IPS-20b (cell line): ENCODE measurements at regions not wholly inside any gene's neighbourhood (a gene's known extent, or its start where the extent isn't known, plus 50 kb on each side); places are given as distances from the start of the nearest gene placed in this dataset.
"Not testable (repeated sequence)": the region's sequence is repeated elsewhere in the genome, so short reads cannot be mapped to it uniquely, and the experiment has no call there.

ENCODE experiments used
- H3K27ac ChIP-seq: one replicate; pipeline ENCODE4 v1.5.1; 2013; ENCODE audit warnings: low read length
- H3K27me3 ChIP-seq: 2 replicates; pipeline ENCODE4 v1.6.1; 2013; ENCODE audit warnings: mild to moderate bottlenecking, low read length, inconsistent platforms; ENCODE audit not compliant: insufficient read depth
- H3K36me3 ChIP-seq: 2 replicates; pipeline ENCODE4 v1.6.1; 2013; ENCODE audit warnings: low read depth, mild to moderate bottlenecking, inconsistent platforms, low read length, moderate library complexity; ENCODE audit not compliant: insufficient read depth
- H3K4me1 ChIP-seq: 2 replicates; pipeline ENCODE4 v1.6.1; 2013; ENCODE audit warnings: mild to moderate bottlenecking, control low read depth, inconsistent platforms, low read length, moderate library complexity; ENCODE audit not compliant: insufficient read depth
- H3K4me3 ChIP-seq: 2 replicates; pipeline ENCODE4 v1.5.1; 2013; ENCODE audit warnings: mild to moderate bottlenecking, low read length, inconsistent platforms
- H3K9ac ChIP-seq: 2 replicates; pipeline ENCODE4 v1.6.1; 2013; ENCODE audit warnings: low read depth, mild to moderate bottlenecking, inconsistent platforms, low read length, moderate library complexity
- H3K9me3 ChIP-seq: 2 replicates; pipeline ENCODE4 v1.6.1; 2013; ENCODE audit warnings: mild to moderate bottlenecking, low read depth, low read length, inconsistent platforms; ENCODE audit not compliant: insufficient read depth

DNA sequence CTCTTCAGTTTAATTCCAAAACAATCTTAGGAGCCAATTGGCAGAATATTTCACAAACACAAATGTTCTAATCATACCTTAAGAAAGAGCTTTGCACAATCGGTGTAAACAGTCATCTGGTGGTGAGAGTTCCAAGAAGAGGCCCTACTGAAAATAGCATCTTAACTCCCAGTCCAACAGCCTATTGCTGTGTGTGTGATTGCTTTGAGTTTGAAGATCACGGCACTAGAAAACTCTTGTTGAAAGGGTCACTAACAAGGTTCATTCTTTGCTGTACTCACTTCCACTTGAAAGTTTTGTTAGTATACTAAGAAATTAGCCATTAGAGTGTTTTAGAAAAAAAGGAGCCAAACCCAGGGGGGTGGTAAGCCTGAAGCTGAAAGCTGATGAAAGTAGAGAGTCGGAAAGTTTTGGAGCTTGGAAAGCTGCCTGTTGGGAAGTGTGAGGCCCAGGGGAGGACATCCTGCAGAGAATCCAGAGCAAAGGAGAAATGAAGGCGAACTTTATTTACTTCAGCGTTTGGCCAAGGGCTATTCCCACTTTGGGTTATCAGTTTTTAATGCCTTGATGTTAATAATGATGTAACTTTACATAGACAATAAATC lies 180.3 kb upstream of the GHR start:
- Histone ChIP-seq H3K27ac (no peak overlapping the region), H3K4me3 (no peak overlapping the region), H3K36me3 (no peaks in the 10 kb centered on the region), H3K4me1 (no peaks in the 10 kb centered on the region), H3K27me3 (no peaks in the 10 kb centered on the region), H3K9ac (no peak overlapping the region), H3K9me3 (peaks cover 8% of the 10 kb centered on the region; the same call in 1 of the 2 replicates)

- H3K9ac ChIP-seq = no peak overlapping the region
- H3K4me3 ChIP-seq = no peak overlapping the region
These were observed 170.9 kb upstream of the GHR start for GRCh38 chr5:42252306-42252705.

DNA sequence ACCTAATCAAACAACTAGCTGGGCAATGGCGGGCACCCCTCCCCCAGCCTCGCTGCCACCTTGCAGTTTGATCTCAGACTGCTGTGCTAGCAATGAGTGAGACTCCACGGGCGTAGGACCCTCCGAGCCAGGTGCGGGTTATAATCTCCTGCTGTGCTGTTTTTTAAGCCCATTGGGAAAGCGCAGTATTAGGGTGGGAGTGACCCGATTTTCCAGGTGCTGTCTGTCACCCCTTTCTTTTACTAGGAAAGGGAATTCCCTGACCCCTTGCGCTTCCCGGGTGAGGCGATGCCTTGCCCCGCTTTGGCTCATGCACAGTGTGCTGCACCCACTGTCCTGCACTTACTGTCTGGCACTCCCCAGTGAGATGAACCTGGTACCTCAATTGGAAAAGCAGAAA lies 163.3 kb upstream of the GHR start:
- H3K9me3 ChIP-seq, H3K4me1 ChIP-seq, H3K4me3 ChIP-seq, H3K36me3 ChIP-seq, H3K27me3 ChIP-seq, H3K9ac ChIP-seq, H3K27ac ChIP-seq: not testable (repeated sequence)

More at GRCh38 chr5:42252306-42252705, 170.9 kb upstream of the GHR start:
- no peaks in the 10 kb centered on the region for H3K27me3 ChIP-seq
- no peak overlapping the region for H3K27ac ChIP-seq
- no peaks in the 10 kb centered on the region for H3K9me3 ChIP-seq
- no peaks in the 10 kb centered on the region for H3K36me3 ChIP-seq
- no peaks in the 10 kb centered on the region for H3K4me1 ChIP-seq

- Histone ChIP-seq H3K4me1 (no peaks in the 10 kb centered on the region), H3K9me3 (no peaks in the 10 kb centered on the region), H3K27ac (no peak overlapping the region), H3K9ac (no peak overlapping the region), H3K4me3 (no peak overlapping the region), H3K27me3 (no peaks in the 10 kb centered on the region), H3K36me3 (no peaks in the 10 kb centered on the region)
These were observed 156.1 kb upstream of the GHR start for GRCh38 chr5:42267091-42267490.

DNA sequence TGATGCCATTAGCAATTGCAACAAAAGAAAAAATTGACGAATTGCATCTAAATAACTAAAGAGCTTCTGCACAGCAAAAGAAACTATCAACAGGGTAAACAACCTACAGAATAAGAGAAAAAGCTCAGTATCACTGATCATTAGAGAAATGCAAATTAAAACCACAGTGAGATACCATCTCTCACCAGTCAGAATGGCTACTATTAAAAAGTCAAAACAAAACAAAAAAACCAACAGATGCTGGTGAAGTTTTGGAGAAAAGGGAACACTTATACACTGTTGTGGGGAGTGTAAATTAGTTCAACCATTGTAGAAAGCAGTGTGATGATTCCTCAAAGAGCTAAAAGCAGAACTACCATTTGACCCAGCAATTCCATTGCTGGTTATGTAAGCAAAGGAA lies 155.1 kb upstream of the GHR start:
- not testable (repeated sequence) for H3K27ac ChIP-seq, H3K9me3 ChIP-seq, H3K36me3 ChIP-seq, H3K4me1 ChIP-seq, H3K4me3 ChIP-seq, H3K9ac ChIP-seq, H3K27me3 ChIP-seq

GRCh38 chr5:42268630-42269029 lies 154.6 kb upstream of the GHR start:
- no peaks in the 10 kb centered on the region for H3K27me3 ChIP-seq
- H3K4me1 ChIP-seq = no peaks in the 10 kb centered on the region
- no peak overlapping the region for H3K4me3 ChIP-seq
- no peak overlapping the region for H3K9ac ChIP-seq
- no peaks in the 10 kb centered on the region for H3K9me3 ChIP-seq
- no peaks in the 10 kb centered on the region for H3K36me3 ChIP-seq
- H3K27ac ChIP-seq = no peak overlapping the region

DNA sequence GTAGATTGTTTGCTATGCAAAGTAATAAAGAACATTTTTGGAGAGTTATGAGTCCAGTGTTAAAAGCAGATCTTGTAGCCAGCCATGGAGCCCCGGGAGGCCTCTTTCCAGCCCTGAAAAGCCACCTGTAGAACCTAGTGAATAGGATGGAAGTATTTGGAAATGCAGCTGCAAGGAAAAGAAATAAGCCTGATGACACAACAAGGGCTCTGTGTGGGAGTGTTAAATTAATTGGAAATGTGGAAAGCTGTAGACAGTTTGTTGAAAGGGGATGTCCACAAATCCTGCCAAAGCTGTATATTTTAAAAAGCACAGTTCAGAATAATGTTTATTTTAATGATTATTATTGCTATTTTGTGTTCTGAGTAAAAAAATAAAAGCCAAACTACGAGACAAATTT lies 152.5 kb upstream of the GHR start:
- Histone ChIP-seq H3K4me1 (no peaks in the 10 kb centered on the region), H3K27ac (no peak overlapping the region), H3K4me3 (no peak overlapping the region), H3K9me3 (no peaks in the 10 kb centered on the region), H3K27me3 (no peaks in the 10 kb centered on the region), H3K9ac (no peak overlapping the region), H3K36me3 (no peaks in the 10 kb centered on the region)

GRCh38 chr5:42274913-42275312 lies 148.3 kb upstream of the GHR start:
- Histone ChIP-seq H3K27me3 (no peaks in the 10 kb centered on the region), H3K4me1 (no peaks in the 10 kb centered on the region), H3K36me3 (no peaks in the 10 kb centered on the region), H3K9ac (no peak overlapping the region), H3K9me3 (no peaks in the 10 kb centered on the region), H3K4me3 (no peak overlapping the region), H3K27ac (no peak overlapping the region)

DNA sequence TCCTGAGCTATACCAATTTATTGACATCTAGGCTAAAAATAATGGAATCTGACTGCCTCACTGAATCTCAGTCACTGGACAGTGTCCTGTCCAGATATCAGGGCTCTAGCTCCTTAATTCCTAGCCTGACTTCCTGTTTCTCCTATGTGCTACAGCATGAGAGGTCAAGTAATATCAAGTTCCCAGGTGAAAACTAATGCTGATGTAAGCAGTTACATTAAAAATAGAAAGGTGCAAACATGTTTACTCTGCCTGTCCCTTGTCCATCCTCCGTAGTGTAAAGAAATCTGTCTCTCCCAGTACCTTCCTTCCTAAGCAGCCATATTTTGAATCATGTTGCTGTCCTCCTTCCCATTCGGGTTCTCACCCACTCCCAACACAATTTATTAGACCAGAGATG lies 145.9 kb upstream of the GHR start:
- H3K9me3 ChIP-seq = no peaks in the 10 kb centered on the region

DNA sequence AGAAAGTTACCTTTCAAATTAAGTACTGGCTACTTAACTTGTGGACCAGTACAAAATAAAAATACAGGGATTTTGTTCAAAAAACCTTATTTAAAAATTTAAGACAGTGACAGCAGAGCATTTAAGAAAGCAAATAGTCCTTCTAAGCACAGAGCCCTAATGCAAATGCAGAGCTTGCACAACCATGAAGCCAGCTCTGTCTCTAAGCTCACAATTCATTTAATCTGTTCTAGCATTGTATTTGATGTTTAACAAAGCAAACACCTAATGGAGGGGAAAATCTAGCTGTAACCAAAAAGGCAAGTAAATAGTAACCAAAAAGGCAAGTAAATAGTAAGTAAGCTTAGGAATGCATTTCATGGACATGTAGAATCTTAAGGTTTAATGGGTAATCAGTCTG lies 138.7 kb upstream of the GHR start:
- H3K9me3 ChIP-seq = no peaks in the 10 kb centered on the region
- no peak overlapping the region for H3K9ac ChIP-seq
- H3K4me1 ChIP-seq = no peaks in the 10 kb centered on the region
- H3K27me3 ChIP-seq = no peaks in the 10 kb centered on the region
- H3K36me3 ChIP-seq = no peaks in the 10 kb centered on the region
- H3K4me3 ChIP-seq = no peak overlapping the region
- no peak overlapping the region for H3K27ac ChIP-seq

More for the DNA sequence above, 145.9 kb upstream of the GHR start:
- no peak overlapping the region for H3K27ac ChIP-seq
- H3K4me3 ChIP-seq = no peak overlapping the region
- no peaks in the 10 kb centered on the region for H3K4me1 ChIP-seq
- H3K36me3 ChIP-seq = no peaks in the 10 kb centered on the region
- H3K9ac ChIP-seq = no peak overlapping the region
- no peaks in the 10 kb centered on the region for H3K27me3 ChIP-seq

- H3K4me3 ChIP-seq = no peak overlapping the region
These were observed 138.0 kb upstream of the GHR start for GRCh38 chr5:42285230-42285629.

DNA sequence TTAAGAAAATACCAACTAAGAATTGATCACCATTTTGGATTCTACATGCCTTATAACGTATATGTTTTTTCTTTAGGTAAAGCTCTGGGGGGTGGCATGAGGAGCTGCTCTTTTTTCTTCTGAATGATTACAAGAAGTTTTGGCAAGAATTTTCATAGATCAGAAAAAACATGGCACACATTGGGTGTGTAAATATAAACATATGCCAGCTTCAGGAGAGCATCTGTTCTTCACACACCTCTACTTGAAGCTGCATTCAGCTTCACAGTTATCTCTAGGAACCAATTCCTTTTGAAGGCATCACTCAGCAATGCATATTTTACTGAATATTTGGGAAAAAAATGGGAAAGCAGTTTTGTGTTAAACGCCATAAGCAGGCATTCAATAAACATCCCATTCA lies 122.7 kb upstream of the GHR start:
- 0 out of 2 replicates have a peak, but pooled peaks cover 4% of the 10 kb centered on the region for H3K9me3 ChIP-seq
- no peaks in the 10 kb centered on the region for H3K4me1 ChIP-seq
- no peaks in the 10 kb centered on the region for H3K36me3 ChIP-seq
- no peak overlapping the region for H3K9ac ChIP-seq
- H3K4me3 ChIP-seq = no peak overlapping the region
- H3K27ac ChIP-seq = no peak overlapping the region
- no peaks in the 10 kb centered on the region for H3K27me3 ChIP-seq

More at GRCh38 chr5:42285230-42285629, 138.0 kb upstream of the GHR start:
- H3K9me3 ChIP-seq = no peaks in the 10 kb centered on the region
- no peaks in the 10 kb centered on the region for H3K4me1 ChIP-seq
- H3K36me3 ChIP-seq = no peaks in the 10 kb centered on the region
- H3K9ac ChIP-seq = no peak overlapping the region
- no peaks in the 10 kb centered on the region for H3K27me3 ChIP-seq
- no peak overlapping the region for H3K27ac ChIP-seq
